ENCODE measurements at regions not wholly inside any gene's neighbourhood (a gene's known extent, or its start where the extent isn't known, plus 50 kb on each side); places are given as distances from the start of the nearest gene placed in this dataset.

DNA sequence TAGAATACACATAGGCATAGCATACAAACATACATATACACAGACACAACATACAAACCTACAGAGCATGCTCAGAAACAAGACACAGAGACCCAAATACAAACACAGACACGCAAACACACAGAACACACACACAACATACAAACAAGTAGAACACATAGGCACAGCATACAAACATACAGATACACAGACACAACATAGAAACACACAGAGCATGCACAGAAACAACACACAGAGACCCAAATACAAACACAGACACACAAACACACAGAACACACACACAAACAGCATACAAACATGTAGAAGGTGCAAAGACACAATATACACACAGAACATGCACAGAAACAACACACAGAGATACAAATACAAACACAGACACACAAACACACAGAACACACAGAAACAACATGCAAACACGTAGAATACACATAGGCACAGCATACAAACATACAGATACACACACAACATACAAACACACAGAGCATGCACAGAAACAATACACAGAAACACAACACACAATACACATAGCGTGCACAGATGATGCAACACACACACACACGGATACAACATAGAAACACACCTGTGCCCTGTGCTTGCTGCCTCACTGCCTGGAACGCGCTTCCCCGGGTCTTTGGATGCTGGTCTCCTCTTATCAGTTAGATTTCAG lies 469.0 kb upstream of the CDH4 start:
- Histone ChIP-seq H3K27me3 (ENCODE audit: low read length) (peaks cover 6% of the 10 kb centered on the region; the same call in 1 of the 2 replicates), H3K9me2 (replicated peaks; ENCODE audit: low read length) (no peaks in the 10 kb centered on the region), H3K4me3 (ENCODE audit: low read length) (no peak overlapping the region), H3K79me2 (ENCODE audit: low read length) (no peaks in the 10 kb centered on the region), H2AFZ (ENCODE audit: low read length) (no peak overlapping the region), H4K20me1 (ENCODE audit: low read length) (no peaks in the 10 kb centered on the region), H3K36me3 (ENCODE audit: low read depth, low read length) (no peaks in the 10 kb centered on the region), H3F3A (ENCODE audit: low read length, unreplicated experiment) (no peaks in the 10 kb centered on the region), H3K9me3 (ENCODE audit: low read length) (peaks cover 13% of the 10 kb centered on the region; the same call in 1 of the 2 replicates), H3K4me1 (ENCODE audit: insufficient read depth, low read length) (no peaks in the 10 kb centered on the region), H3K4me2 (ENCODE audit: low read length) (no peak overlapping the region), H3K27ac (ENCODE audit: low read length) (no peak overlapping the region), H3K9ac (ENCODE audit: low read length) (no peak overlapping the region)
- no peak for DNase-seq
- no peak for TF ChIP-seq EZH2 (IDR thresholded peaks at IDR 0.05; ENCODE audit: low read length, unreplicated experiment)
- no peak for TF ChIP-seq CTCF (conservative IDR thresholded peaks at IDR 0.05; ENCODE audit: low read depth, low read length)
- no peak for TF ChIP-seq EZH2phosphoT487 (IDR thresholded peaks at IDR 0.05; ENCODE audit: borderline replicate concordance, low read length)
- BruUV-seq (replicated peaks), result no TSS peak
- POLR2A ChIA-PET (ENCODE audit: unreplicated experiment), result no interaction called here
- intact Hi-C loops (cut with micrococcal nuclease), result no loop called here
- CTCF ChIA-PET, result no interaction called here
- no peak for ATAC-seq

- no peak overlapping the region for H3K4me2 ChIP-seq (ENCODE audit: low read length)
- H3K9ac ChIP-seq (ENCODE audit: low read length), result no peak overlapping the region
- no peaks in the 10 kb centered on the region for H3K36me3 ChIP-seq (ENCODE audit: low read depth, low read length)
- peaks cover 6% of the 10 kb centered on the region; the same call in 1 of the 2 replicates for H3K27me3 ChIP-seq (ENCODE audit: low read length)
- intact Hi-C loops (cut with micrococcal nuclease), result no loop called here
- ATAC-seq (no peak), DNase-seq (no peak)
- H2AFZ ChIP-seq (ENCODE audit: low read length), result no peak overlapping the region
- H3K9me2 ChIP-seq (replicated peaks; ENCODE audit: low read length), result no peaks in the 10 kb centered on the region
- H3K9me3 ChIP-seq (ENCODE audit: low read length), result 0 out of 2 replicates have a peak, but pooled peaks cover 7% of the 10 kb centered on the region
- ChIA-PET POLR2A (ENCODE audit: unreplicated experiment) (no interaction called here), CTCF (no interaction called here)
- no peaks in the 10 kb centered on the region for H3K79me2 ChIP-seq (ENCODE audit: low read length)
- H3K4me1 ChIP-seq (ENCODE audit: insufficient read depth, low read length), result no peaks in the 10 kb centered on the region
- no TSS peak for BruUV-seq (replicated peaks)
- H3K27ac ChIP-seq (ENCODE audit: low read length), result no peak overlapping the region
- H3F3A ChIP-seq (ENCODE audit: low read length, unreplicated experiment), result no peaks in the 10 kb centered on the region
- H4K20me1 ChIP-seq (ENCODE audit: low read length), result no peaks in the 10 kb centered on the region
- TF ChIP-seq EZH2 (IDR thresholded peaks at IDR 0.05; ENCODE audit: low read length, unreplicated experiment) (no peak), EZH2phosphoT487 (IDR thresholded peaks at IDR 0.05; ENCODE audit: borderline replicate concordance, low read length) (no peak), CTCF (conservative IDR thresholded peaks at IDR 0.05; ENCODE audit: low read depth, low read length) (no peak)
- no peak overlapping the region for H3K4me3 ChIP-seq (ENCODE audit: low read length)
Measured at GRCh38 chr20:60785301-60785700, 466.8 kb upstream of the CDH4 start.

DNA sequence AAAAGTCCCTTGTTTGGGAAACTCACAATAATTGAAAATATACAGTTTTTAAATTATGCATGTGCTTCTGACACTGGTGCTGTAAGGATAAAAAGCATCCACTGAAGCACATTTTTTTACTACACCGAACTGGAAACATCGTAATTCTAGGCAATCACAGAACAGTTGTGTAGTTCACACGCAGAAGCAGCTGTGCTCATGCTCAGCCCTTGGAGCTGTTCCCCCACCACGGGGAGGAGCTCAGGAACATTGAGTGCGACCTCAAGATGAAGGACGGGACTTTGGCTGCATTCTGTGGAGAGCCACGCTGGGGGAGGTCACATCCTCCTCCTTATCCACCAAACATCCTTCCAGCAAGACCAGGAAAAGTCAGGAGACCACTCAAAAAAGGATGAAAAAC lies 466.3 kb upstream of the CDH4 start:
- Histone ChIP-seq H3K4me2 (ENCODE audit: low read length) (no peak overlapping the region), H3K27me3 (ENCODE audit: low read length) (peaks cover 6% of the 10 kb centered on the region; the same call in 1 of the 2 replicates), H3F3A (ENCODE audit: low read length, unreplicated experiment) (no peaks in the 10 kb centered on the region), H4K20me1 (ENCODE audit: low read length) (no peaks in the 10 kb centered on the region), H2AFZ (ENCODE audit: low read length) (no peak overlapping the region), H3K27ac (ENCODE audit: low read length) (no peak overlapping the region), H3K9me2 (replicated peaks; ENCODE audit: low read length) (no peaks in the 10 kb centered on the region), H3K36me3 (ENCODE audit: low read depth, low read length) (no peaks in the 10 kb centered on the region), H3K9me3 (ENCODE audit: low read length) (0 out of 2 replicates have a peak, but pooled peaks cover 7% of the 10 kb centered on the region), H3K9ac (ENCODE audit: low read length) (no peak overlapping the region), H3K4me3 (ENCODE audit: low read length) (no peak overlapping the region), H3K4me1 (ENCODE audit: insufficient read depth, low read length) (no peaks in the 10 kb centered on the region), H3K79me2 (ENCODE audit: low read length) (no peaks in the 10 kb centered on the region)
- DNase-seq (no peak), ATAC-seq (no peak)
- CTCF ChIA-PET, result no interaction called here
- intact Hi-C loops (cut with micrococcal nuclease), result no loop called here
- BruUV-seq (replicated peaks), result no TSS peak
- TF ChIP-seq EZH2 (IDR thresholded peaks at IDR 0.05; ENCODE audit: low read length, unreplicated experiment) (no peak), EZH2phosphoT487 (IDR thresholded peaks at IDR 0.05; ENCODE audit: borderline replicate concordance, low read length) (no peak), CTCF (conservative IDR thresholded peaks at IDR 0.05; ENCODE audit: low read depth, low read length) (no peak)
- POLR2A ChIA-PET (ENCODE audit: unreplicated experiment), result no interaction called here
